NCI-H446 (cell line): ENCODE measurements at regions not wholly inside any gene's neighbourhood (a gene's known extent, or its start where the extent isn't known, plus 50 kb on each side); places are given as distances from the start of the nearest gene placed in this dataset.

Experiments used
- DNase-seq, 2 experiments: peaks; one replicate each; lab custom pipeline; 2025; lab: John Stamatoyannopoulos, UW

GRCh38 chr7:115883629-115884028 is 146.9 kb downstream of the TFEC start:
- DNase-seq, result no peak

GRCh38 chr7:115881476-115881875 is 149.1 kb downstream of the TFEC start:
- no peak for DNase-seq

- DNase-seq, result no peak
Observed at GRCh38 chr7:115879171-115879570, 151.4 kb downstream of the TFEC start.

GRCh38 chr7:115869801-115870200 is 160.8 kb downstream of the TFEC start:
- DNase-seq, result no peak

GRCh38 chr7:115869190-115869589 is 161.4 kb downstream of the TFEC start:
- DNase-seq, result no peak

GRCh38 chr7:115868369-115868768 is 162.2 kb downstream of the TFEC start:
- no peak for DNase-seq

- no peak for DNase-seq
Observed at GRCh38 chr7:115864082-115864481, 166.5 kb downstream of the TFEC start.

- peak in 1 of 2 experiments; percentile 78 for DNase-seq
Observed at GRCh38 chr7:115851291-115851690, 179.3 kb downstream of the TFEC start.

GRCh38 chr7:115850774-115851173 is 179.8 kb downstream of the TFEC start:
- no peak for DNase-seq

- no peak for DNase-seq
Observed at GRCh38 chr7:115844857-115845256, 185.7 kb downstream of the TFEC start.

GRCh38 chr7:115840702-115841101 is 189.9 kb downstream of the TFEC start:
- DNase-seq, result no peak

GRCh38 chr7:115838829-115839228 is 191.7 kb downstream of the TFEC start:
- DNase-seq, result no peak

- no peak for DNase-seq
Observed at GRCh38 chr7:115831371-115831770, 199.2 kb downstream of the TFEC start.

- no peak for DNase-seq
Observed at GRCh38 chr7:115827305-115828045, 203.1 kb downstream of the TFEC start.

- DNase-seq, result no peak
Observed at GRCh38 chr7:115825456-115826115, 205.0 kb downstream of the TFEC start.

GRCh38 chr7:115822801-115823200 is 207.8 kb downstream of the TFEC start:
- no peak for DNase-seq

GRCh38 chr7:115822380-115822779 is 208.2 kb downstream of the TFEC start:
- DNase-seq, result no peak

- no peak for DNase-seq
Observed at GRCh38 chr7:115816318-115816974, 214.1 kb downstream of the TFEC start.

GRCh38 chr7:115812794-115813193 is 217.8 kb downstream of the TFEC start:
- DNase-seq, result no peak

- DNase-seq, result no peak
Observed at GRCh38 chr7:115805458-115805857, 225.1 kb downstream of the TFEC start.

GRCh38 chr7:115802415-115802814 is 228.1 kb downstream of the TFEC start:
- no peak for DNase-seq

- DNase-seq, result no peak
Observed at GRCh38 chr7:115799430-115799829, 231.1 kb downstream of the TFEC start.
